GM13977 (cell line): ENCODE measurements at regions not wholly inside any gene's neighbourhood (a gene's known extent, or its start where the extent isn't known, plus 50 kb on each side); places are given as distances from the start of the nearest gene placed in this dataset.
A peak's percentile ranks its signal among the peaks of the same experiment; 100 is the strongest.

Source experiments
- DNase-seq: peaks from one replicate; pipeline ENCODE4 v3.0.0; 2012; ENCODE audit warnings: low spot score
- CTCF ChIP-seq: IDR thresholded peaks from 2 replicates; pipeline ENCODE4 v1.5.1; 2012; ENCODE audit warnings: mild to moderate bottlenecking, control low read depth; ENCODE audit not compliant: insufficient read depth; ENCODE audit errors: extremely low read depth, missing control alignments
- in situ Hi-C: fragments of 300-500 bp; cut with MboI; formaldehyde crosslinking; loops from one replicate; pipeline ENCODE4 v1.12.0; 2022; ENCODE audit warnings: low sequenced_read_pairs, low pct_unique_long_range_greater_than_20kb, mixed read lengths, inconsistent platforms; ENCODE audit not compliant: unreplicated experiment

DNA sequence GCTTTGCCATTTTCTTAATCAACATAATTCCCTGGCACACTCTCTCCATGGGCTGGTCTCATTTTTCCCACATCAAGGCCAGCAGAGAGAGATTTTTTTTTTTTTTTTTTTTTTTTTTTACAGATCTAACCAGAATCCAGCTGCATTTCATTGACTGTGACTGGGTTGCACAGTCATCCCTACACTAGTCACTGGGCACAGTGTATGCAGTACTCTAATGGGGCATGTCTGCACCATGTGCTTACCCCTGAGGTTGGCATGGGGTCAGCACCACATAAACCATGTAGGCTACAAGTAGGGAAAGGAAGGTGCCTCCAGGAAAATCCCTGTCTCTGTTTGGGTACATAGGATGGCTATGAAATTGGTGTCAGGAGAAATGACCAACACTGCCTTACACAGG lies 64.1 kb upstream of the LRP8 start:
- TF ChIP-seq CTCF = no peak
- in situ Hi-C loops = loop anchor here (5.0 kb wide), 1 partner anchor 115 kb away; no protein-coding TSS in a partner anchor
- no peak for DNase-seq

GRCh38 chr1:53392460-53392859 lies 64.6 kb upstream of the LRP8 start:
- in situ Hi-C loops = loop anchor here (5.0 kb wide), 1 partner anchor 115 kb away; no protein-coding TSS in a partner anchor
- no peak for DNase-seq
- no peak for TF ChIP-seq CTCF

DNA sequence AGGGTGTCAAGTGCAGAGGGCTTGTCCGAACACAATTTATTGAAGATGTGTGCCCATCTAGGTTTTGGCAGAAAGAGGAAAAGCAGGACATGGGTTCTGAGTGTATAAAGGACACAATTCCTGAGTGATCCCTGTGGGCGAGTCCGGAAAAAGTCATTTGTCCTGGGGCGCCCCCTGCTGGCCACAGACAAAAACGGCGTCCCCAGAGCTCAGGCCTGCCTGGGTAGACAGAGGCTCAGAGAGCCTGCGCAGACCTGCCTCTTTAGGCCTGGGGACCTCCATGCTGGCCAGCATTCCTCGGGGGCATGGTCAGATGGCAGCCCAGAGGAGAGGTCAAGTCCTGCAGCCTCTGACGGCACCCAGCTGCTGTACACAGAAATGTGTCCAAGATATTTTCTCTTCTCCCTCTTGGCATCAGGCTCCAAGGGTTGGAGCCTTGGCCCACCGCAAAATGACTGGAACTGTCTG lies 65.5 kb upstream of the LRP8 start:
- DNase-seq = peak; percentile 83

DNA sequence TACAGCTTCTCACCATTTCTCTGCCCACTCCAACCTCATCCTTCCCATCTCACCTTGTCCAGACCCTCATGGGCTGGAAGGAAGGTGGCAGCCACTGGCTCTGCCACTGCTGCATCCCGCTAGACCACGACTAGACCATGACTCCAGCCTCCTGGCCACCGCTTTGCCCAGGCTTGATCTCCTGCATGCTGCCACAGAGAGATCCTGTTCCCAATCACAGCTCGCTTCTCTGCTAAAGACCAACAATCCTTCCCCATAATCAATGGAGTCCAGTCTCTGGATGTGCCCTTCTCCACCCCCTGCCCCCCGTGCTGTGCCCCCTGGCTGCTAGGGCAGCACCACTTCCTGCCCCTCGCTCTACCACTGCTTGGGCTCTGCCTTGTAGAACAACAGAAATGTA lies 64.9 kb upstream of the DMRTB1 start:
- TF ChIP-seq CTCF = no peak
- DNase-seq = no peak
- in situ Hi-C loops = loop anchor here (5.0 kb wide), 1 partner anchor 117 kb away; no protein-coding TSS in a partner anchor

More for the DNA sequence above, 65.5 kb upstream of the LRP8 start:
- in situ Hi-C loops = loop anchor here (5.0 kb wide), 1 partner anchor 116 kb away; no protein-coding TSS in a partner anchor
- peak; percentile 91 for TF ChIP-seq CTCF

GRCh38 chr1:53395671-53396215 lies 63.5 kb upstream of the DMRTB1 start:
- in situ Hi-C loops = no loop called here
- TF ChIP-seq CTCF = no peak
- DNase-seq = no peak

DNA sequence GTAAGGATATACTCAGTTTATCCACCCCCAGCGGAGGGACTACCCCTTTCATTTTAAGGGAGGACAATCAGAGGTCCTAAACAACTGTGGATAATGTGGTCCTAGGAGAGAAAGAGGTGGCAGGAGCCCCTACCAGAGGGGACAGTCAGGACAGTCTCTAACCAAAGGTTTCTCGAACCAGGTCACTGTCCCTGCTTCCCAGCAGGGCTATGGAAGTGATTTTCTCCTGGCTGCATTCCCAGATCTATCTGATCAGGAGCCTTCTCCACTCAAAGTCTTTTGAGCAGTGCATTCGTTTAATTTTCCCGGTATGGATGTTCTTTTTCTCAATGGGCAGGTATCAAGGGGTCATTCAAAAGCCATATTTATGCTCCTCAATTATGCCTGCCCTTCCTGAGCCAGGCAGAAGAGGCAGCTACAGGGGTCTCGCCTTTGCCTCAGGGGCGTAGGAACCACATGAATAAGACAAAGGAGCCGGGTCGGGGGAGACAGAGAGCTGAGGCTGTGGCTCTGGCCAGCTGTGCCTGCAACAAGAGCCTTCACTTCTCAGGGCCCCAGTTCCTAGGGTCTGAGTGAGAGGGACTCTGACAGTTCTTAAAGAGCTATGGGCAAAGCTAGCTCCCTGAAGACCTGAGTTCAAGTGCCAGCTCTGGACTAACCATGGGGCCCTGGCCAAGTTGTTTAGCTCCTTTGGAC lies 62.5 kb upstream of the DMRTB1 start:
- DNase-seq = no peak
- in situ Hi-C loops = no loop called here
- no peak for TF ChIP-seq CTCF
